ENCODE measurements at regions not wholly inside any gene's neighbourhood (a gene's known extent, or its start where the extent isn't known, plus 50 kb on each side); places are given as distances from the start of the nearest gene placed in this dataset.

GRCh38 chr10:4083509-4084003 lies 298.5 kb upstream of the KLF6 start:
- H3K36me3 ChIP-seq = no peaks in the 10 kb centered on the region
- intact Hi-C loops (cut with micrococcal nuclease) = no loop called here
- TF ChIP-seq CTCF (IDR thresholded peaks at IDR 0.05; ENCODE audit: borderline replicate concordance) = no peak
- no peaks in the 10 kb centered on the region for H3K27me3 ChIP-seq (ENCODE audit: low read depth)
- H3K4me1 ChIP-seq = peaks cover 57% of the 10 kb centered on the region
- no peak overlapping the region for H3K4me3 ChIP-seq
- no peaks in the 10 kb centered on the region for H3K9me3 ChIP-seq (replicated peaks)
- peak overlapping the region; percentile 69 for H3K27ac ChIP-seq (replicated peaks)
- DNase-seq = no peak

GRCh38 chr10:4082861-4083260 lies 297.9 kb upstream of the KLF6 start:
- Histone ChIP-seq H3K27ac (replicated peaks) (peak overlapping the region; percentile 69), H3K36me3 (no peaks in the 10 kb centered on the region), H3K27me3 (ENCODE audit: low read depth) (no peaks in the 10 kb centered on the region), H3K9me3 (replicated peaks) (no peaks in the 10 kb centered on the region), H3K4me1 (peaks cover 57% of the 10 kb centered on the region), H3K4me3 (no peak overlapping the region)
- no peak for TF ChIP-seq CTCF (IDR thresholded peaks at IDR 0.05; ENCODE audit: borderline replicate concordance)
- DNase-seq = no peak
- intact Hi-C loops (cut with micrococcal nuclease) = no loop called here

- intact Hi-C loops (cut with micrococcal nuclease) = no loop called here
- peak; percentile 43 for DNase-seq
- Histone ChIP-seq H3K36me3 (no peaks in the 10 kb centered on the region), H3K9me3 (replicated peaks) (no peaks in the 10 kb centered on the region), H3K4me1 (peaks cover 54% of the 10 kb centered on the region), H3K27ac (replicated peaks) (peak overlapping the region; percentile 69), H3K27me3 (ENCODE audit: low read depth) (no peaks in the 10 kb centered on the region), H3K4me3 (no peak overlapping the region)
- no peak for TF ChIP-seq CTCF (IDR thresholded peaks at IDR 0.05; ENCODE audit: borderline replicate concordance)
Measured at GRCh38 chr10:4081685-4082111, 296.7 kb upstream of the KLF6 start.

GRCh38 chr10:4080225-4080805 lies 295.3 kb upstream of the KLF6 start:
- H3K36me3 ChIP-seq = no peaks in the 10 kb centered on the region
- H3K27me3 ChIP-seq (ENCODE audit: low read depth) = no peaks in the 10 kb centered on the region
- H3K4me1 ChIP-seq = peaks cover 41% of the 10 kb centered on the region
- intact Hi-C loops (cut with micrococcal nuclease) = no loop called here
- no peak overlapping the region for H3K4me3 ChIP-seq
- DNase-seq = no peak
- no peak for TF ChIP-seq CTCF (IDR thresholded peaks at IDR 0.05; ENCODE audit: borderline replicate concordance)
- no peak overlapping the region for H3K27ac ChIP-seq (replicated peaks)
- H3K9me3 ChIP-seq (replicated peaks) = no peaks in the 10 kb centered on the region

- H3K27ac ChIP-seq (replicated peaks) = no peak overlapping the region
- intact Hi-C loops (cut with micrococcal nuclease) = no loop called here
- no peak overlapping the region for H3K4me3 ChIP-seq
- H3K4me1 ChIP-seq = peaks cover 42% of the 10 kb centered on the region
- no peaks in the 10 kb centered on the region for H3K27me3 ChIP-seq (ENCODE audit: low read depth)
- no peaks in the 10 kb centered on the region for H3K9me3 ChIP-seq (replicated peaks)
- no peak for TF ChIP-seq CTCF (IDR thresholded peaks at IDR 0.05; ENCODE audit: borderline replicate concordance)
- DNase-seq = no peak
- no peaks in the 10 kb centered on the region for H3K36me3 ChIP-seq
Measured at GRCh38 chr10:4079803-4080202, 294.8 kb upstream of the KLF6 start.

All from left ventricle myocardium inferior (tissue), 1 donor.